ENCODE measurements at regions not wholly inside any gene's neighbourhood (a gene's known extent, or its start where the extent isn't known, plus 50 kb on each side); places are given as distances from the start of the nearest gene placed in this dataset.

- ChIA-PET CTCF (no interaction called here), POLR2A (no interaction called here)
- Mint-ChIP-seq H3K9me3 (peaks cover 4% of the 10 kb centered on the region), H3K36me3 (ENCODE audit: low read depth) (no peaks in the 10 kb centered on the region), H3K4me3 (no peak overlapping the region), H3K4me1 (ENCODE audit: low read depth) (no peaks in the 10 kb centered on the region), H3K27me3 (no peaks in the 10 kb centered on the region), H3K27ac (no peak overlapping the region)
- TF ChIP-seq CTCF (IDR thresholded peaks at IDR 0.05) = no peak
- intact Hi-C loops (cut with micrococcal nuclease) = no loop called here
- no peak for DNase-seq
- ATAC-seq = no peak
Measured at GRCh38 chr4:29549342-29549741, 1170.8 kb upstream of the PCDH7 start.

DNA sequence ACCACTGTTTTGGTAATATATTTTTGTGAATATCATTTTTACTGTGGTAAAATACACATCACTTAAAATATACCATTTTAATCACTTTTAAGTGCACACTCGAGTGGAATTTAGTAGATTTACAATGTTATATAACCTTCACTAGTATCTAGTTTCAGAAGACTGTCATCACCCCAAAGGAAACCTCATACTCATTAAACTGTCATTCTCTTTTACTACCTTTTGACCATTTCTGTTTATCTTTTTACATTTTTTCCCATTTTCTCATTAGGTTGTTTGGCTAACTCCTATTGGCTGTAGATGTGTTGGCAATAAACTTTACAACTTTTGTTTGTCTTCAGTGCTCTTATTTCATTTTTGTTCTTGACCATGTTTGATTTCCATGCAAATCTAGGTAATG, 1168.3 kb upstream of the PCDH7 start:
- no peak for TF ChIP-seq CTCF (IDR thresholded peaks at IDR 0.05)
- Mint-ChIP-seq H3K4me3 (no peak overlapping the region), H3K27me3 (no peaks in the 10 kb centered on the region), H3K9me3 (peaks cover 2% of the 10 kb centered on the region), H3K36me3 (ENCODE audit: low read depth) (no peaks in the 10 kb centered on the region), H3K27ac (no peak overlapping the region), H3K4me1 (ENCODE audit: low read depth) (no peaks in the 10 kb centered on the region)
- ATAC-seq (no peak), DNase-seq (no peak)
- POLR2A ChIA-PET = no interaction called here
- intact Hi-C loops (cut with micrococcal nuclease) = no loop called here
- CTCF ChIA-PET = no interaction called here

GRCh38 chr4:29553846-29554245, 1166.3 kb upstream of the PCDH7 start:
- intact Hi-C loops (cut with micrococcal nuclease) = no loop called here
- CTCF ChIA-PET = no interaction called here
- TF ChIP-seq CTCF (IDR thresholded peaks at IDR 0.05) = no peak
- no peak for DNase-seq
- ATAC-seq = no peak
- no peak overlapping the region for H3K4me3 Mint-ChIP-seq
- H3K27ac Mint-ChIP-seq = no peak overlapping the region
- POLR2A ChIA-PET = no interaction called here
- H3K36me3 Mint-ChIP-seq (ENCODE audit: low read depth) = no peaks in the 10 kb centered on the region
- peaks cover 3% of the 10 kb centered on the region for H3K9me3 Mint-ChIP-seq
- no peaks in the 10 kb centered on the region for H3K4me1 Mint-ChIP-seq (ENCODE audit: low read depth)
- no peaks in the 10 kb centered on the region for H3K27me3 Mint-ChIP-seq

GRCh38 chr4:29558789-29559188, 1161.4 kb upstream of the PCDH7 start:
- ATAC-seq = no peak
- Mint-ChIP-seq H3K27me3 (no peaks in the 10 kb centered on the region), H3K27ac (no peak overlapping the region), H3K4me1 (ENCODE audit: low read depth) (no peaks in the 10 kb centered on the region), H3K9me3 (peaks cover 13% of the 10 kb centered on the region), H3K4me3 (no peak overlapping the region), H3K36me3 (ENCODE audit: low read depth) (no peaks in the 10 kb centered on the region)
- no peak for TF ChIP-seq CTCF (IDR thresholded peaks at IDR 0.05)
- intact Hi-C loops (cut with micrococcal nuclease) = no loop called here
- POLR2A ChIA-PET = no interaction called here
- CTCF ChIA-PET = no interaction called here
- no peak for DNase-seq

- Mint-ChIP-seq H3K4me1 (ENCODE audit: low read depth) (no peaks in the 10 kb centered on the region), H3K36me3 (ENCODE audit: low read depth) (no peaks in the 10 kb centered on the region)
Measured at GRCh38 chr4:29559286-29559685, 1160.9 kb upstream of the PCDH7 start.

More at GRCh38 chr4:29559286-29559685, 1160.9 kb upstream of the PCDH7 start:
- H3K27ac Mint-ChIP-seq = no peak overlapping the region
- TF ChIP-seq CTCF (IDR thresholded peaks at IDR 0.05) = no peak
- intact Hi-C loops (cut with micrococcal nuclease) = no loop called here
- ATAC-seq = no peak
- peaks cover 13% of the 10 kb centered on the region for H3K9me3 Mint-ChIP-seq
- no peaks in the 10 kb centered on the region for H3K27me3 Mint-ChIP-seq
- ChIA-PET CTCF (no interaction called here), POLR2A (no interaction called here)
- H3K4me3 Mint-ChIP-seq = no peak overlapping the region
- no peak for DNase-seq

All from activated CD8-positive, alpha-beta T cell treated with anti-CD3 and anti-CD28 coated beads for 36 hours (primary cell).